T-helper 22 cell (primary cell): ENCODE measurements at regions not wholly inside any gene's neighbourhood (a gene's known extent, or its start where the extent isn't known, plus 50 kb on each side); places are given as distances from the start of the nearest gene placed in this dataset.
"Not testable (repeated sequence)": the region's sequence is repeated elsewhere in the genome, so short reads cannot be mapped to it uniquely, and the experiment has no call there.

Experiments used
- DNase-seq: peaks from one replicate; pipeline ENCODE4 v3.0.0-alpha.2; 2020; ENCODE audit warnings: low read depth

GRCh38 chr7:66503551-66504031 is 125.1 kb upstream of the KCTD7 start:
- DNase-seq = no peak

DNA sequence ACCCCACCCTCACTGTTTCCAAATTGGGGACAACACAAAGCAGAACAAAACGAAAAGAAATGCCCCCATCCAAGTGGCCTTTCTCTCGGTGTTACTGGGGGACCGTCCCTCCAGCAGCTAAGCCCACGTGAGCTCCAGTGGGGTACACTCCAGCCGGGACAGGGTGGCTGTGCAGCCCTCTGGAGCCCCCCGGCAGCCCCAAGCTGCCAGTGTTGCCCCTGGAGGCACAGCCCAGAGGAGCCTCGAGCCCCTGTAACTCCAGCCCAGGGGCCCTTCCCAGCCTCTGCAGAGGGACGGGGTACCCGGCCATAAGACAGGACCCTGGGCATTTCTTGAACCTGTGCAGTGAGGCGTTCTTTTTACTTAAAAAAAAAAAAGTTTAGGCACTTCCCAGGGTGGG is 124.5 kb upstream of the KCTD7 start:
- no peak for DNase-seq

GRCh38 chr7:66505009-66505408 is 123.7 kb upstream of the KCTD7 start:
- no peak for DNase-seq

DNA sequence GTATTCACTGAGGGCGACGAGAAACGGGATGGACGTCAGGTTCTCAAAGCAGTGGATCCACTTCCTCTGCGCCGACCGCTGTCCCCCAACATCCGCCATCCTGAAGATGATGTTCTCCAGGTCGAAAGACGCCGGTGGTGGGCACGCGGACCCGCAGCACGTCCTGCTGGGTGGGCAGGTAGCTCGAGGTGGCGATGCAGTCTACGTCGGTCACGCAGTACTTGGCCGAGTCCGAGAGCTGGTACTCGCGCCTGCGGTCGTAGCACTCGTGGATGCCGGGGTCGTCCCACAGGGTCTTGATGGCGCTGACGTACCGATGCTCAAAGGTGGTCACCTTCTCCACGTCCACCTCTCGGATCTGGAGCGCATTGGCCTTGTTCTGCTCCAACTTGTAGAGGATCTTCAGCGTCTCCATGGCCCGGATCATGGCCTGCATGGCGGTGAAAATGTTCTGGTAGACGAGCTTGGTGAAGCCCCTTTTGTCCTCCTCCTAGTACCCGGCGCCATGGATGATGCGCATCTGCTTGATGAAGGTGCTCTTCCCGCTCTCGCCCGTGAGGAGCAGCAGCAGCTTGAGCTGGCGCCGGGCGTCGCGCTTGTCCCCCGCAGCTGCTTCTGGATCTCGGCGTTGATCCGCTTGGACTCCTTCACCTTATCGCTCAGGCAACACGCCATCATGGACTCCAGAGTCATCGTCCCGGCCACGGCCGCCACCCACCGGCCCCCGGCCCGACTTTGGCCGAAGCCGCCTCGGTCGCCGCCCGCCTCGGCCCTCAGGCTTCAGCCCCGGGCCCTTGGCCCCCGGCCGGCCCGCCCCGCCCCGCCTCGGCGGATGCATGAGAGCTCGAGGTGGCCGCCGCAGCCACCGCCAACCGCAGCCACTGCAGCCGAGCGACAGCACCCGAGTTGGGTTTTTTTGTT is 122.9 kb upstream of the KCTD7 start:
- DNase-seq = no peak

DNA sequence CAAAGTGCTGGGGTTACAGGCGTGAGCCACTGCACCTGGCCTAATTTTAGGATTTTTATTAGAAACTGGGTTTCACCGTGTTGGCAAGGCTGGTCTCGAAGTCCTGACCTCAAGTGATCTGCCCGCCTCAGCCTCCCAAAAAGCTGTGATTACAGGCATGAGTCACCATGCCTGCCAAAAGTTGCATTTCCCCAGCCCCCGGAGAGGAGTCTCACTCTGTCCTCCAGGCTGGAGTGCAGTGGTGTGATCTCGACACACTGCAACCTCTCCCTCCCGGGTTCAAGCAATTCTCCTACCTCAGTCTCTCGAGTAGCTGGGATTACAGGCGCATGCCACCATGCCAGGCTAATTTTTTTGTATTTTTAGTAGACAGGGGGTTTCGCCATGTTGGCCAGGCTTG is 122.0 kb upstream of the KCTD7 start:
- not testable (repeated sequence) for DNase-seq

- DNase-seq = no peak
Observed at GRCh38 chr7:66507764-66508296, 120.9 kb upstream of the KCTD7 start.

DNA sequence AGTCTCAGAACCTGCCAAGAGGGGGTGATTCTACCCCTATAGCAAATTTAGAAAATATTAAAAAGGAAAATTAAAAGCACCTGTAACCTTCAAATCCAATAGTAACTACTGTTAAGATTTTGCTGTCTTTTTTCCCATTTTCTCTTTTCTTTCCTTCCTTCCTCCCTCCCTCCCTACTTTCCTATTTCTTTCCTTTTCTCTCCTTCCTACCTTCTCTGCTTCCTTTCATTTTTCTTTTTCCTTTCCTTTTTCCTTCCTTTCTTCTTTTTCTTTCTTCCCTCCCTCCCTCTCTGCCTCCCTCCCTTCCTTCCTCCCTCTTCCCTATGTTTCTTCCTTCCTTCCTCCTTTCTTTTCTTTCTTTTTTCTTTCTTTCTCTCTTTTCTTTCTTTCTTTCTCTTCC is 120.2 kb upstream of the KCTD7 start:
- no peak for DNase-seq

DNA sequence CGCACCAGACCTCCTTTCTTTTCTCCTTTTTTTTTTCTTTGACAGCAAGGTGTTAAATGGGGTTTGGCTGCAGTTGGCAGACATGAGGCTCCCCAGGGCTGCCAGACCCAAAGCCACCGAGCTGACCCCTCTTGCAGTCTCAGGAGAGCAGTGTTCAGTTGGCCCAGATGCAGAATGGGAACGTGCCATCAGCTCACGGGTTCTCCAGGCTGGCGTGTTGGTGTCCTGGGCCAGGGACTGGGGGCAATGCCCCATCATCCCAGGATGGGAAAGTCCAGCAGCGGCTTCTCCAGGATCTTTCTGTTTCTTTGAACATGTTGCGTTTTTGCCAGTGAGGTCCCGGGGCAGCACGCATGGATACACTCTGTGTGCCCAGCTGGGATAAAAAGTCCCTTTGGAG is 114.6 kb upstream of the KCTD7 start:
- no peak for DNase-seq

- DNase-seq = no peak
Observed at GRCh38 chr7:66517212-66517909, 111.3 kb upstream of the KCTD7 start.

DNA sequence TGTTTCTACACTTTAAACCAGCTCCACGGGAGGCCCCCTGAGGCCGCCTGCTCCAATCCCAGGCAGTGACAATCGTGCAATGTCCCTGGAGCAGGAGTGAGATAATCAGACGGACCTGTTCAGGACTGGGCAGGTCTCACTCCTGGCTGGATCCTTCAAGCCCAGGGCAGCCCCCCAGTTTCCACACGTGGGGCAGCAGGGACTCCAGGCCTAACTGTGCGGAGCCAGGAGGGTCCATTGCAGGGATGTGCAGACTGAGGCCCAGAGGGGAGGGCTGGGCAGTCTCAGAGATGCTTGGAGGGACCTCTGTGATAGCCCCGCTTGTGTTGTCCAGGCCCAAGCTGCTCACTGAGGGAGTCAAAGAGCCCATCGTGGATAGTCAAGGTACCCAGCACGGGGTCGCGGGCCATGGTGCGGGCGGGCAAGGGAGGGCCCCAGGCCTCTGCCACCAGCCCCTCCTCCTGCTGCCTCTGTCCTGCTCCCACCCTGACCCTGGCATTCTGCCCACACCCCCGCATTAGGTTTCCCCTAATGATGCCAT is 110.5 kb upstream of the KCTD7 start:
- DNase-seq = no peak

- DNase-seq = no peak
Observed at GRCh38 chr7:66521675-66522074, 107.0 kb upstream of the KCTD7 start.

DNA sequence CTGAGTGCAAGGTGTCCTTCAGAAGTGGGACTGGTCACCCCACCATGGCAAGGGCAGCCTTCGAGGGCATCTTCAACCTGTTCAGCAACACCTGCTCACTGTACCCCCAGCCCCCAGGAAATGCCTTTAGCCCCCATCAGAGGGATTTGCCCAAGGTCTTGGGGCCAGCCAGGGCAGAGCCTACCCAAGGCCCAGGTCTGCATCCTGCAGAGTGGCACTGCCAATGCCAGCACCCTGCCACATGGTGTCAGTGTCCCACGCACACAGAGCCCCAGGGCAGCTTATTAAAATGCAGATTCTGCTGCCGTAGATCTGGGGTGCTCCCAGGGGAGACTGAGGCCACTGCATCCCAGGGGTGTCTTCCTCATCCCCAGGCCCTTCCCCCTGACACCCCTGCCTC is 106.2 kb upstream of the KCTD7 start:
- DNase-seq = no peak

GRCh38 chr7:66523409-66523808 is 105.3 kb upstream of the KCTD7 start:
- no peak for DNase-seq

GRCh38 chr7:66524738-66525137 is 103.9 kb upstream of the KCTD7 start:
- no peak for DNase-seq

GRCh38 chr7:66526782-66527181 is 101.9 kb upstream of the KCTD7 start:
- not testable (repeated sequence) for DNase-seq

DNA sequence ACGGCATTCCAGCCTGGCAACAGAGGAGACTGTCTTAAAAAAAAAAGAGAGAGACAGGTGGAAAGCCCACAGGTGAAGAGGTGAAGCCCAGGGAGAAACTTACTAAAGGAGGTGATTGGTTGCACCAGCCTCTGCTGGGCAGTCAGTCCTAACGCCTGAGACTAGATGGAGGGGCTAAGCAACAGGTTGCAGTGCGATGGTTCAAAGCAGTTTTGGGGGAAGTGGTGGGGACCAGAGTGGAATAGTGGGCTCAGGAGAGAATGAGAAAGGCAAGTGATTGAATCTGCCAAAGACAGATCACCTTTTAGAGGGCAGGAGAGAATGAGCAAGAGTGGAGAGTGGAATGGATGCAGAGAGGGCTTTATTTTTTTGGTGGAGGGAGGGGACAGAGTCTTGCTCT is 100.0 kb upstream of the KCTD7 start:
- no peak for DNase-seq

GRCh38 chr7:66529883-66530610 is 98.6 kb upstream of the KCTD7 start:
- DNase-seq = no peak

GRCh38 chr7:66535414-66536329 is 93.0 kb upstream of the KCTD7 start:
- no peak for DNase-seq

DNA sequence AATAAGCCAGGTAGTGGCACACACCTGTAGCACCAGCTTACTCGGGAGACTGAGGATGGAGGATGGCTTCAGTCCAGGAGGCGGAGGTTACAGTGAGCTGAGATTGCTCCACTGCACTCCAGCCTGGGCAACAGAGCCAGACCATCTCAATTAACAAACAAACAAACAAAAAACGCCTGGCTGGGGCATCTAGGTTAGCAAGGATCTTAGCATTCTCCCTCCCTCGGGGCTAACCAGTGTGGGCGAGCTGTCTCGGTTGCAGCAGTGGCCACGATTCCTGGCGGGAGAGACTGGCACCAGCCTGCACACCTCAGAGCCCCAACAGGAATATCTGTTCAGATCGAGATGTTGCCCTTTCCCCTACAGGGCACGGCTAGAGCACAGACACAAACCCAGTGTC is 91.3 kb upstream of the KCTD7 start:
- no peak for DNase-seq

- DNase-seq = no peak
Observed at GRCh38 chr7:66537876-66538275, 90.8 kb upstream of the KCTD7 start.

DNA sequence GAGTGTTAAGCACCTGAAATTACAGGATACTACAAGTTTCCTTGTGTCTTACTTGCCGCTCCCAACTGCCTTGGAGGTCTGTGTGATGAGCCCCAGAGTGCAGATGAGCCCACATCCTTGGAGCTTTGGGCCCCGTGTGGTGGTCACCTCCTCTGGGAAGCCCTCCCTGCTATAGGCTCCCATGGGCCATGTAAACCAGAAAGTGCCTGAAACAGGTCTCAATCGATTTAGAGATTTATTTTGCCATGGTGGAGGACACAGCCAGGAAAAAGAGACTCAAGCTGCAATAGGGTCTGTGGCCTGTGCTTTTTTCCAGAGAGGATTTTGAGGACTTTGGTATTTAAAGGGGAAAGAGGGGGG is 89.4 kb upstream of the KCTD7 start:
- DNase-seq = no peak
